SK-N-SH (cell line): ENCODE measurements at regions not wholly inside any gene's neighbourhood (a gene's known extent, or its start where the extent isn't known, plus 50 kb on each side); places are given as distances from the start of the nearest gene placed in this dataset.

Source experiments
- CTCF ChIA-PET: fragments of 300-600, 350-600 bp; formaldehyde crosslinking; extraction: SDS; loops from one replicate; lab custom pipeline; 2021; lab: Yijun Ruan, JAX
- POLR2A ChIA-PET: fragments of 350-600 bp; sonication (Branson Sonifier 250); formaldehyde crosslinking; extraction: SDS; loops from one replicate; lab custom pipeline; 2020; ENCODE audit warnings: antibody characterized with exemption, inconsistent platforms; lab: Yijun Ruan, JAX
- DNase-seq: peaks from one replicate; pipeline ENCODE4 v3.0.0; 2012
- H2AFZ ChIP-seq: fragments of 200-600 bp; sonication (generic); 2 replicates; pipeline ENCODE4 v1.8.1; 2016; ENCODE audit warnings: antibody characterized with exemption, mild to moderate bottlenecking, low read depth
- H3F3A ChIP-seq: fragments of 200-600 bp; sonication (generic); replicated peaks from 2 replicates; pipeline ENCODE3; 2016; ENCODE audit warnings: antibody characterized with exemption, mild to moderate bottlenecking; ENCODE audit not compliant: insufficient read depth
- H3K27ac ChIP-seq, 2 experiments: fragments of 200-500 bp in 1 of 2; fragments of 200-600 bp in 1 of 2; sonication (Bioruptor generic) in 1 of 2; sonication (generic), shearing (Covaris generic) in 1 of 2; 2 replicates each; pipeline versions ENCODE4 v1.5.1 to v1.6.1; 2014 to 2016; ENCODE audit warnings: low read depth in 2 of 2, inconsistent platforms in 1 of 2, low read length in 1 of 2, mild to moderate bottlenecking in 1 of 2, mixed read lengths in 1 of 2
- H3K27me3 ChIP-seq: fragments of 200-600 bp; sonication (generic), shearing (Covaris generic); 2 replicates; pipeline ENCODE4 v1.6.1; 2016; ENCODE audit warnings: mixed run types; ENCODE audit not compliant: insufficient read depth
- H3K36me3 ChIP-seq, 2 experiments: fragments of 200-500 bp in 1 of 2; fragments of 200-600 bp in 1 of 2; sonication (Bioruptor generic) in 1 of 2; sonication (generic) in 1 of 2; replicated peaks in 1 of 2; 2 replicates each; pipeline versions ENCODE3 to v1.5.1; 2014 to 2016; ENCODE audit warnings: low read length in 1 of 2, mild to moderate bottlenecking in 1 of 2; ENCODE audit not compliant: insufficient read depth in 2 of 2, control insufficient read depth in 1 of 2
- H3K4me1 ChIP-seq, 2 experiments: fragments of 200-500 bp in 1 of 2; fragments of 200-600 bp in 1 of 2; sonication (Bioruptor generic) in 1 of 2; sonication (generic), shearing (Covaris generic) in 1 of 2; 2 replicates each; pipeline versions ENCODE4 v1.5.1 to v1.6.1; 2014 to 2016; ENCODE audit warnings: low read depth in 1 of 2, low read length in 1 of 2, mixed run types in 1 of 2; ENCODE audit not compliant: insufficient read depth in 2 of 2, control insufficient read depth in 1 of 2
- H3K4me2 ChIP-seq: fragments of 200-600 bp; sonication (generic), shearing (Covaris generic); 2 replicates; pipeline ENCODE4 v1.6.1; 2017; ENCODE audit warnings: mixed run types
- H3K4me3 ChIP-seq, 2 experiments: fragments of 200-500 bp in 1 of 2; fragments of 200-600 bp in 1 of 2; sonication (Bioruptor generic) in 1 of 2; sonication (generic), shearing (Covaris generic) in 1 of 2; 2 replicates each; pipeline versions ENCODE4 v1.5.1 to v1.8.1; 2014 to 2016; ENCODE audit warnings: low read depth in 2 of 2, inconsistent platforms in 1 of 2, low read length in 1 of 2, mild to moderate bottlenecking in 1 of 2, mixed read lengths in 1 of 2, moderate library complexity in 1 of 2
- H3K79me2 ChIP-seq: fragments of 200-600 bp; sonication (generic); 2 replicates; pipeline ENCODE4 v1.8.1; 2017; ENCODE audit warnings: mild to moderate bottlenecking; ENCODE audit not compliant: insufficient read depth
- H3K9ac ChIP-seq: fragments of 200-600 bp; sonication (generic); 2 replicates; pipeline ENCODE4 v1.6.1; 2017; ENCODE audit warnings: mixed run types
- H3K9me2 ChIP-seq: fragments of 200-600 bp; sonication (generic); 2 replicates; pipeline ENCODE4 v1.6.1; 2017; ENCODE audit warnings: mixed run types
- H3K9me3 ChIP-seq: fragments of 200-600 bp; sonication (generic); 2 replicates; pipeline ENCODE4 v1.6.1; 2017; ENCODE audit warnings: mixed run types, mild to moderate bottlenecking, moderate library complexity
- H4K20me1 ChIP-seq: fragments of 200-600 bp; sonication (generic); 2 replicates; pipeline ENCODE4 v1.6.1; 2017; ENCODE audit warnings: mild to moderate bottlenecking, mixed run types; ENCODE audit not compliant: insufficient read depth
- FOXM1 ChIP-seq: IDR thresholded peaks from 2 replicates; pipeline ENCODE4 v1.4.0; 2012; ENCODE audit warnings: low read depth, mild to moderate bottlenecking
- GABPA ChIP-seq: IDR thresholded peaks from 2 replicates; pipeline ENCODE4 v1.4.0; 2012; ENCODE audit warnings: low read depth, mild to moderate bottlenecking
- GATA2 ChIP-seq: sonication (generic); formaldehyde crosslinking; IDR thresholded peaks from 2 replicates; pipeline ENCODE4 v1.5.0; 2020; ENCODE audit warnings: mild to moderate bottlenecking, missing genetic modification reagents
- JUND ChIP-seq: IDR thresholded peaks from 2 replicates; pipeline ENCODE4 v1.4.0; 2012
- MEF2A ChIP-seq: IDR thresholded peaks from 2 replicates; pipeline ENCODE4 v1.4.0; 2012; ENCODE audit warnings: low read depth, borderline replicate concordance
- NFIC ChIP-seq: IDR thresholded peaks from 2 replicates; pipeline ENCODE4 v1.4.0; 2012; ENCODE audit warnings: borderline replicate concordance
- NRF1 ChIP-seq: IDR thresholded peaks from 2 replicates; pipeline ENCODE4 v1.6.1; 2012; ENCODE audit warnings: low read depth, mild to moderate bottlenecking, low read length
- RXRA ChIP-seq: IDR thresholded peaks from 2 replicates; pipeline ENCODE4 v1.4.0; 2012; ENCODE audit warnings: low read depth, mild to moderate bottlenecking, borderline replicate concordance
- SMC3 ChIP-seq: IDR thresholded peaks from 2 replicates; pipeline ENCODE4 v1.6.1; 2012; ENCODE audit warnings: low read depth, low read length, improper control_type of control experiment
- TEAD4 ChIP-seq: IDR thresholded peaks from 2 replicates; pipeline ENCODE4 v1.4.0; 2012; ENCODE audit warnings: mild to moderate bottlenecking, borderline replicate concordance; ENCODE audit not compliant: insufficient read depth
- WGBS: methylation state at CpG from one replicate; pipeline ENCODE4 v1.1.6; 2017; ENCODE audit warnings: low lambda C conversion rate; 5-methylcytosine and 5-hydroxymethylcytosine counted together
- TF ChIP-seq, protein P1 (sequence below): fragments of 200-600 bp; sonication (generic); IDR thresholded peaks from 2 replicates; pipeline ENCODE4 v1.6.1; 2017; ENCODE audit warnings: antibody characterized with exemption, mild to moderate bottlenecking, moderate library complexity
- TF ChIP-seq, protein P2 (sequence below): fragments of 150-350 bp; IDR thresholded peaks from 2 replicates; pipeline ENCODE4 v1.6.1; 2016; ENCODE audit warnings: mild to moderate bottlenecking, low read depth, low read length
- TF ChIP-seq, protein P3 (sequence below): fragments of 150-350 bp; IDR thresholded peaks from 2 replicates; pipeline ENCODE4 v1.6.1; 2017; ENCODE audit warnings: antibody characterized with exemption, low read length, low read depth, borderline replicate concordance

DNA sequence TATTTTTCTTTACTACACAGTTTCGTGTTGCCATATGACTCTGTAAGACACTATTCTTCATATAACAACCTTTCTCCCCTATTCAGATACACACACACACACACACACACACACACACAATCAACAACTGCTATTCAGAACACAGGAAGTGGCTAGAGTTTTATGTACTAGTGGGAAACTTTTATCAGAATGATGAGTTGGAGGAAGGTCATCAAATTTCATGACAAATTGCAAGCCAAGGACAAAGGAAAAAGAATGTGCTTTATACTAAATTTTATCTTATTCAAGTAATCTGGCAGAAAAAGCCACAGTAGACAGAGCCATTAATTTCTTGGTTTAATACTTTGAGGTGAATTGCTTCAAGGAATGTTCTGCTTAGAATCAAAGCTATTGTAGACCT lies 899.8 kb downstream of the ROBO2 start:
- 10% methylated on average over 1 of the region's 1 CpG for WGBS

DNA sequence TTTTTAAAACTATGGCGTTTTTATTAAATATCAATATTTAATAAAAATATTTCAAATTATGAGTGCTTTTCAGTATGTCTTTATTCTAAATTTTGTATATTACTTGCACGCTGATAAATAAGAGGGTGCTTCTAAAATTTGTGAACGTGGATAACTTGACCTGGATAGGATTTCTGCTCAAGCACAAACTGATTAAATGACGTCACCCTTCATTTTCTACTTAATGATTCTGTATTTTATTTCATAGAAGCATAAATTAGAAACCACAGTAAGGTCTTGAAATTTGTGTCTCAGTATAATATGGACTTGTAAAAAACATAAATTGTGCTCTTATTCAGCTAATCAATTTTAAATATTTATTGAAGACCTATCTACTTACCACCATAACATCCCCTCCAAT lies 903.7 kb downstream of the ROBO2 start:
- Histone ChIP-seq H3K79me2 (no peaks in the 10 kb centered on the region), H3K4me3 (no peak overlapping the region), H3K4me1 (no peaks in the 10 kb centered on the region; a peak in 1 of 4 replicates), H3K27me3 (no peaks in the 10 kb centered on the region), H3K4me2 (no peak overlapping the region), H3F3A (no peaks in the 10 kb centered on the region), H4K20me1 (no peaks in the 10 kb centered on the region), H3K36me3 (no peaks in the 10 kb centered on the region), H2AFZ (no peak overlapping the region), H3K9me3 (no peaks in the 10 kb centered on the region), H3K9me2 (no peaks in the 10 kb centered on the region), H3K27ac (no peak overlapping the region), H3K9ac (no peak overlapping the region)
- no peak for DNase-seq
- TF ChIP-seq, protein P1, sequence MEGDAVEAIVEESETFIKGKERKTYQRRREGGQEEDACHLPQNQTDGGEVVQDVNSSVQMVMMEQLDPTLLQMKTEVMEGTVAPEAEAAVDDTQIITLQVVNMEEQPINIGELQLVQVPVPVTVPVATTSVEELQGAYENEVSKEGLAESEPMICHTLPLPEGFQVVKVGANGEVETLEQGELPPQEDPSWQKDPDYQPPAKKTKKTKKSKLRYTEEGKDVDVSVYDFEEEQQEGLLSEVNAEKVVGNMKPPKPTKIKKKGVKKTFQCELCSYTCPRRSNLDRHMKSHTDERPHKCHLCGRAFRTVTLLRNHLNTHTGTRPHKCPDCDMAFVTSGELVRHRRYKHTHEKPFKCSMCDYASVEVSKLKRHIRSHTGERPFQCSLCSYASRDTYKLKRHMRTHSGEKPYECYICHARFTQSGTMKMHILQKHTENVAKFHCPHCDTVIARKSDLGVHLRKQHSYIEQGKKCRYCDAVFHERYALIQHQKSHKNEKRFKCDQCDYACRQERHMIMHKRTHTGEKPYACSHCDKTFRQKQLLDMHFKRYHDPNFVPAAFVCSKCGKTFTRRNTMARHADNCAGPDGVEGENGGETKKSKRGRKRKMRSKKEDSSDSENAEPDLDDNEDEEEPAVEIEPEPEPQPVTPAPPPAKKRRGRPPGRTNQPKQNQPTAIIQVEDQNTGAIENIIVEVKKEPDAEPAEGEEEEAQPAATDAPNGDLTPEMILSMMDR: no peak
- TF ChIP-seq GATA2 (CRISPR knock-in tag) (no peak), GABPA (no peak), SMC3 (no peak), JUND (no peak), MEF2A (no peak), NRF1 (no peak)
- TF ChIP-seq, protein P2, sequence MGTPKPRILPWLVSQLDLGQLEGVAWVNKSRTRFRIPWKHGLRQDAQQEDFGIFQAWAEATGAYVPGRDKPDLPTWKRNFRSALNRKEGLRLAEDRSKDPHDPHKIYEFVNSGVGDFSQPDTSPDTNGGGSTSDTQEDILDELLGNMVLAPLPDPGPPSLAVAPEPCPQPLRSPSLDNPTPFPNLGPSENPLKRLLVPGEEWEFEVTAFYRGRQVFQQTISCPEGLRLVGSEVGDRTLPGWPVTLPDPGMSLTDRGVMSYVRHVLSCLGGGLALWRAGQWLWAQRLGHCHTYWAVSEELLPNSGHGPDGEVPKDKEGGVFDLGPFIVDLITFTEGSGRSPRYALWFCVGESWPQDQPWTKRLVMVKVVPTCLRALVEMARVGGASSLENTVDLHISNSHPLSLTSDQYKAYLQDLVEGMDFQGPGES: no peak
- CTCF ChIA-PET: no interaction called here
- WGBS: 51% methylated on average over 4 of the region's 4 CpGs
- POLR2A ChIA-PET: no interaction called here

More for the DNA sequence above, 899.8 kb downstream of the ROBO2 start:
- DNase-seq: no peak
- Histone ChIP-seq H3K4me2 (no peak overlapping the region), H3K9me2 (no peaks in the 10 kb centered on the region), H4K20me1 (no peaks in the 10 kb centered on the region), H3K4me3 (no peak overlapping the region), H3K9ac (no peak overlapping the region), H3K4me1 (no peaks in the 10 kb centered on the region; a peak in 1 of 4 replicates)
- CTCF ChIA-PET: no interaction called here
- no peak for TF ChIP-seq TEAD4
- TF ChIP-seq, protein P1: no peak
- TF ChIP-seq, protein P3, sequence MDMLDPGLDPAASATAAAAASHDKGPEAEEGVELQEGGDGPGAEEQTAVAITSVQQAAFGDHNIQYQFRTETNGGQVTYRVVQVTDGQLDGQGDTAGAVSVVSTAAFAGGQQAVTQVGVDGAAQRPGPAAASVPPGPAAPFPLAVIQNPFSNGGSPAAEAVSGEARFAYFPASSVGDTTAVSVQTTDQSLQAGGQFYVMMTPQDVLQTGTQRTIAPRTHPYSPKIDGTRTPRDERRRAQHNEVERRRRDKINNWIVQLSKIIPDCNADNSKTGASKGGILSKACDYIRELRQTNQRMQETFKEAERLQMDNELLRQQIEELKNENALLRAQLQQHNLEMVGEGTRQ: no peak
- TF ChIP-seq NFIC: no peak
- no peak for TF ChIP-seq RXRA
- TF ChIP-seq FOXM1: no peak
- TF ChIP-seq, all 33 proteins: peak for 0
- H3K79me2 ChIP-seq: no peaks in the 10 kb centered on the region
- POLR2A ChIA-PET: no interaction called here
- no peaks in the 10 kb centered on the region for H3F3A ChIP-seq
- H3K27me3 ChIP-seq: no peaks in the 10 kb centered on the region
- no peaks in the 10 kb centered on the region for H3K36me3 ChIP-seq
- no peak overlapping the region for H3K27ac ChIP-seq
- no peaks in the 10 kb centered on the region for H3K9me3 ChIP-seq
- no peak overlapping the region for H2AFZ ChIP-seq
